ENCODE measurements at regions not wholly inside any gene's neighbourhood (a gene's known extent, or its start where the extent isn't known, plus 50 kb on each side); places are given as distances from the start of the nearest gene placed in this dataset.
"Not testable (repeated sequence)": the region's sequence is repeated elsewhere in the genome, so short reads cannot be mapped to it uniquely, and the experiment has no call there.

- DNase-seq: no peak
Observed at GRCh38 chr15:22241451-22241850, 161.1 kb downstream of the OR4M2 start.

- not testable (repeated sequence) for DNase-seq
Observed at GRCh38 chr15:22242311-22242710, 162.0 kb downstream of the OR4M2 start.

DNA sequence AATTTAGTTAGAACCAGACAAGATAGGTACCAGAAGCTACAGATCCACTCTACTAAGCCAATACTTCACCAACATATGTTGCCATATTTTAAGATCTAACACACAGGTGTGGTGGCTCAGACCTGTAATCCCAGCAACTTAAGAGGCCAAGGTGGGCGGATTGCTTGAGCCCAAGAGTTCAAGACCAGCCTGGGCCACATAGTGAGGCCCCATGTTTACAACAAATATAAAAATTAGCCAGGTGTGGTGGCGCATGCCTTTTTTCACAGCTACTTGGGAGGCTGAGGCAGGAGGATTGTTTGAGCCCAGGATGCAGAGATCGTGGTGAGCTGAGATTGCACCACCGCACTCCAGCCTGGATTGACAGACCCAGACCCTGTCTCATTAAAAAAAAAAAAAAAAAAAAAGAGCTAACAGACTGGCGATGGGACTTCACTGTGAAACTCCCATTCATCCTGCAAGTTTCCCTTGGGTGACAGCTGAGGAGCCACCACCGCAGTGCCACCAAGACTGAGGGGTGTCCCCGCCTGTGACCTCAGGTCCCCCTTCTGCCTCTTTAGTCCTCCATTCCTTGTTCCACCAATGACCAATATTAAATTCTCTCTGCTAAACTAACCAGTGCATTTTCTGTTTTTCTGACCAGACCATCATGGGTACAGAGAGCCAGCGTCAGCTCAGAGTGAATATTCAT lies 163.3 kb downstream of the OR4M2 start:
- no peak for DNase-seq

- DNase-seq: not testable (repeated sequence)
Observed at GRCh38 chr15:22249511-22249910, 169.2 kb downstream of the OR4M2 start.

- DNase-seq: peak; percentile 71
Observed at GRCh38 chr15:22250501-22251290, 170.4 kb downstream of the OR4M2 start.

DNA sequence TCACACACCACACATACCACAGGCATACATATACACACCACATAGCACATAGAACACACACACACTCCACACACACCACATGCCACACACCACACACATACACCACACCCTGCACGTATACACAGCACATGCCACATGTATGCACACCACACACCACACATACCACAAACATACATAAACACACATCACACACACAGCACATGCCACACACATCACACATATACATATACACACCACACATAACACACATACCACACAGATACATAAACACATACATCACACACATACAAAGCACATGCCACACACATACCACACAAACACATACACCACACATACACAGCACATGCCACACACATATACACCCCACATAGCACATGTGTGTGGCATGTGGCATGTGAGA lies 171.1 kb downstream of the OR4M2 start:
- DNase-seq: no peak

- DNase-seq: not testable (repeated sequence)
Observed at GRCh38 chr15:22252047-22252446, 171.7 kb downstream of the OR4M2 start.

- DNase-seq: not testable (repeated sequence)
Observed at GRCh38 chr15:22252521-22252920, 172.2 kb downstream of the OR4M2 start.

GRCh38 chr15:22253002-22253675 lies 172.8 kb downstream of the OR4M2 start:
- DNase-seq: not testable (repeated sequence)

DNA sequence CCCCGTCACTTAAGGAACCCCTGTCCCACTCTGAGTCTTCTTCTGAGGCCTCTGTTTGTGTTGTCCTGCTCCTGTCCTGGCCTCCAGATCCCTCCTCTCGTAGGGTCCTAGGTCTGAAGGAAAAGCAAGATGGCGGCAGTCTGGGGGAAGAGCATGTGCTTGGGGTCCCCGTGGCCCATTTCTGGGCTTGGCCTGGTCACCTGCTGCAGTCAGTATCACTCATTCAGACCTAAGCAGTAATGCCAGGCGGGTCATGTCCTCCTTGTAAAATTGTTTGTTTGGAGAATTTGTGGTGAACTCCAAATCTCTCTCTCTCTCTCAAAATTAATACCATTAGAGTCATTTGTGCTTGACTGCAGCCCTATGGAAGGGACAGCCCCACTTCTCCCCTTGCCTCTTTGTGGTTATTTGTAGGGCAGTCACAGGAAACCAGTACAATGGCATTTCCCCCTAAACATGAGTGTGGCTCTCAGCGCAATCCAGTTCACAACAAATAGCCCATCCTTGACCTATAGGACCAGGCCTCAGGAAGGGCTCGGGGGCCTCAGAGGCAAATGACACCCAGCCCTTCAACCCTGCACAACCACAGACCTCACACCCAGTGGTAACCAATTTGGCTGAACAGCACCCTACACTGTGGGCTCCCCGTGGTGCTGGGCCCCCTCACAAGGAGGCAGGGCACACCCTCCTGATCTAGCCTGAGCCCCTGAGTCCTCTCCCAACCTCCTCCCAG lies 173.5 kb downstream of the OR4M2 start:
- peak; percentile 76 for DNase-seq

DNA sequence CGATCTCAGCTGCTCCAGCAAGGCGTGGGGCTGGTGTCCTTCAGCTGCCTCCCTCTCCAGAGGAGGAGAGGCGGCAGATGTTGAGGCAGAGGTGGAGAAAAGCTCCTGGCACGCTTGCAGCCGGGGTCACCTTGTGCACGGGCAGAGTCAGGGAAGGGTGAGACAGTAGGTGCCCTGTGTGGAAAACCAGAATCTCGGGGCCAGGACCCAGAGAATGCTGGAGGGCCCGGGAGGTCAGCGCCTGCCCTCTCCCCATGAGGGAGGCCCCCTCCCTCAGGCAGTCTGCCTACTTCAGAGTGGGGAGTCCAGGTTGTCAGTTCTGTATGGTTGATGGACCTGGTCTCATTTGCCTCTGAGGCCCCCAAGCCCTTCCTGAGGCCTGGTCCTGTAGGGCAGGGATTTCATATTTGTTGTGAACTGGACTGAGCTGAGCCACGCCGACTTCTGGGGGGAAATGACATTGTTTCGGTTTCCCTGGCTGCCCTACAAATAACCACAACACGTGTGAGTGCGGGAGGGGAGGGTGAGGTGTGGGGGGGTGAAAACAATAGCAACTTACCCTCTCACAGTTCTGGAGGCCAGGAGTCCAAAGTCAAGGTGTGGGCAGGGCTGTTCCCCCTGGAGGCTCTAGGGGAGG lies 174.2 kb downstream of the OR4M2 start:
- DNase-seq: peak; percentile 85

DNA sequence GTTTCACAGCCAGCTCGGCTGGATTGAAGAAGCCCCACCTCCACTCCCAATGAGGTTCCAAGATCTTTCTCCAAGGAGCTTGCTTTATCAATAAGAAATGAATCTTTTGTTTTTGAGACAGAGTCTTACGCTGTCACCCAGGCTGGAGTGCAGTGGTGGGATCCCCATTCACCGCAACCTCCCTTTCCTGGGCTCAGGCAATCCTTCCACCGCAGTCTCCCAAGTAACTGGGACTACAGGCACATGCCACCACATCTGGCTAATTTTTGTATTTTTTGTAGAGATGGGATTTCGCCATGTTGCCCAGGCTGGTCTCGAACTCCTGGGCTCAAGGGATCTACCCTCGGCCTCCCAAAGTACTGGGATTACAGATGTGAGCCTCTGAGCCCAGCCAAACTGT lies 175.3 kb downstream of the OR4M2 start:
- DNase-seq: not testable (repeated sequence)

GRCh38 chr15:22256389-22257046 lies 176.2 kb downstream of the OR4M2 start:
- not testable (repeated sequence) for DNase-seq

DNA sequence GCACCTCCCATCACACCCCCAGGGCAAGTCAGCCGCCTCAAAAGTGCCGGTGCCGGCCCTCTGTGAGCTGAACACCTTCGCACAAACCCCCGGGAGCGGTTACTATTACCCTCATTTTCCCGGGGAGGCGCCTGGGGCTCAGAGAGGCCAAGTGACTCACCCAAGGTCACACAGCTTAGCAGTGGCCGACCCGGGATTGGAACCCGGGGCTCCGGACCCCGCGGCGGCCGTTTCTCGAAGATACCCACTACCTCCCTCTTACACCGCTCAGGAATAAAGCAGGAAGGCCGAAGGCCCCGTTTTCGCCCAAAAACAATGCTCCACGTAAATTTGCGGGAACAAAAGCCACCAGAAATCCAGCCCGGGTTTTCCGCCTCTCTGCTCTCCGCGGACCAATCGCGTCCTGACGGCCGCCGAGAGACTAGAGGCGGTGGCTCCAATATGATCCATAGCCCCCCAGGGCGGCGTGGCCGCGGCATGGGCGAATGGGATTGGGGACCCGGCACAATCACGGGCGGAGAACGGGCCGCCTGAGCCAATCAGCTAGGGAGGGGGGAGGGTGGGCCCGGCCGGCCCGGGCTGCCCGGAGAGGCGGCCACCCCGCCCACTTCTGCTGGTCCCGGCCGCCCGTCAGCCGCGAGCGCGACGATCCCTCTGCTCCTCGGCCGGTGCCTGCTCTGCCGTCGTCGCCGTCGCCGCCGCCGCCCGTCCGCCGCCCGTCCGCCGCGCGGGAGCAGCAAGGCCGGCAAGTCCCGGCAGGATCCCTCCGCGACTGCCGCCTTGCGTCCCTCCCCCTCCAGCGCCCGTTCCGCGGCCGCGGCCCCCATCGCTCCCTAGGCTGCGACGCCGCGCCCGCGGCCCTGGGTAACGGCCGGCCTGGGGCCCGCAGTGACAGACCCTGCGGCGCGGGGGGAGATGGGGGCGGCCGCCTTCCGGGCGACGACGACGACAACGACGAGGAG lies 177.0 kb downstream of the OR4M2 start:
- no peak for DNase-seq

DNA sequence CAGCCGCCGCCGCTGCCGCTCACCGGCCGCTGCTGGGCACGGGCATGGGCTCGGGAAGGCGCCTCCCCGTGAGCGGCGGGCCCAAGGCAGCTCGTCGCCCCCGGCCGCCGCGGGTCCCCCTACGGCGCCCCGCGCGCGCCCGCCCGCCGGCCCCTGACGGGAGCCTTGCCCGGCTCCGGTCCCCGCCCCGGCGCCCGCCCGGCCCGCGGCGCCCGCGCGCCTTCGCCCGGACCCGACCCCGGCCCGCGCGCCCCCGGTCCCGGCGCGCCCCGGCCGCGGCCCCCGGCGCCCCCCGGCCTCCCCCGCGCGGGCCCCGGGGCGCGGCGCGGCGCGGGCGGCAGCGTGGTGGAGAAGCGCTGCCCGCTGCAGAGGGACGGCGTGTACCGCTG lies 177.7 kb downstream of the OR4M2 start:
- no peak for DNase-seq

GRCh38 chr15:22258398-22259150 lies 178.2 kb downstream of the OR4M2 start:
- no peak for DNase-seq

- not testable (repeated sequence) for DNase-seq
Observed at GRCh38 chr15:22259151-22259750, 178.9 kb downstream of the OR4M2 start.

DNA sequence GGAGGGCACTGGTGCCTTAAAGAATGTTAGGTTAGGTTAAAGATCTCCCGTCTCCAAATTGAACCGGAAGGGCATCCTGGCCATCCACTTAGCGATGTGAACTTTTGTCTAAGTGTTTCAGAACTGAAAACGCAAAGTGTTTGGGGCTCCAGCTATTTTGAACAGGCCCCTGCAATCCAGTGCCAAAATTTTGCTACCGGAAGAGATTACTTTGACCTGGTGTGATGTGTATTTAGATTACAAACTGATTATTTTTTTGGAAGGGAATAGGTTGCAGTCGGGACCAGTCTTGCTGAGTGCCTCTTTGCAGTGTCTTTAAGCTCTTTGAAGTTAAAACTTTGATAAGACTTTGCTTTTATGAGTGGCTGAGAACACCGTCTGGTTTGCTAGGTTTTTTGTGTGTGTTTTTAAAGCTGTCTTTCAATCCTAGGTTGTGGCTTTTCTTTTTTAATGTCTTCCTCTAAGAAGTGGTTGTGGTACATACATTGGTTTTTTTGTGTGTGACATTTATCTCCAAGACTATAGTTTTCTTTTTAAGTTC lies 179.6 kb downstream of the OR4M2 start:
- no peak for DNase-seq

- DNase-seq: no peak
Observed at GRCh38 chr15:22262613-22263020, 182.3 kb downstream of the OR4M2 start.
